ENCODE measurements at regions not wholly inside any gene's neighbourhood (a gene's known extent, or its start where the extent isn't known, plus 50 kb on each side); places are given as distances from the start of the nearest gene placed in this dataset.
"Not testable (repeated sequence)": the region's sequence is repeated elsewhere in the genome, so short reads cannot be mapped to it uniquely, and the experiment has no call there.

- not testable (repeated sequence) for H3K36me3 ChIP-seq (ENCODE audit: control insufficient read depth, insufficient read depth, low read length); H3K4me3 ChIP-seq (ENCODE audit: insufficient read depth, low read depth, low read length, poor library complexity, severe bottlenecking); DNase-seq; H3K9me3 ChIP-seq (ENCODE audit: control insufficient read depth, low read length); H3K27me3 ChIP-seq (replicated peaks; ENCODE audit: control insufficient read depth, insufficient read depth, low read length, poor library complexity, severe bottlenecking); H3K27ac ChIP-seq (ENCODE audit: insufficient read depth, low read length, poor library complexity, severe bottlenecking); H3K4me1 ChIP-seq (ENCODE audit: control insufficient read depth, insufficient read depth, low read length, poor library complexity, severe bottlenecking)
Observed at GRCh38 chr16:88201611-88202010, 181.1 kb upstream of the ZNF469 start.

DNA sequence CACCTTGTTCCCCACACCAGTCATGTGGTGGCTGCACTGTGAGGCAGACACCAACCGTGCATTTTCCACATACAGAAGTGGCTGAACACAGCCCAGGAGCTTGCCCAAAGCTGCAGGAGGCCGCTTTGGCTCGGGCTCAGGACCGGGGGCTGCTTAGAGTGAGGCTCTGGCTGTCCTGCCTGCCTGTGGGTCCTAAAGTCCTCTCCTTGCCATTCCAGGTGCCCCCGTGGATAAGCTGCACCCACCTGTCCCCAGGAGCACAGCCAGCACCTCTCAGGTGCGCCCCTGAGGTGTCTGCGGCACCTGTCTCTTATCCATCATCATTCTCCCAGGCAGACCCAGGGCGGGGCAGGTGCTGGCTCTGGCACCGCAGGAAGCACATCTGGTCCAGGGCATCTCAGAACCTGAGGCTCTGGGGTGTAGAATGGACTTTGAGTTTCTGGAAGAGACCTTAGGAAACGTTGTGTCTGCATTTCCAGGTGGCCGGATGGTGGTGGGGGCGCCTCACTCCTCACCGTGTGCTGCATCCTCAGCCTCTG is 180.5 kb upstream of the ZNF469 start:
- DNase-seq = no peak
- H3K4me3 ChIP-seq (ENCODE audit: insufficient read depth, low read depth, low read length, poor library complexity, severe bottlenecking) = no peak overlapping the region
- H3K27me3 ChIP-seq (replicated peaks; ENCODE audit: control insufficient read depth, insufficient read depth, low read length, poor library complexity, severe bottlenecking) = no peaks in the 10 kb centered on the region
- no peaks in the 10 kb centered on the region for H3K36me3 ChIP-seq (ENCODE audit: control insufficient read depth, insufficient read depth, low read length)
- no peak overlapping the region for H3K27ac ChIP-seq (ENCODE audit: insufficient read depth, low read length, poor library complexity, severe bottlenecking)
- no peaks in the 10 kb centered on the region for H3K4me1 ChIP-seq (ENCODE audit: control insufficient read depth, insufficient read depth, low read length, poor library complexity, severe bottlenecking)
- H3K9me3 ChIP-seq (ENCODE audit: control insufficient read depth, low read length) = no peaks in the 10 kb centered on the region

GRCh38 chr16:88202856-88203681 is 179.7 kb upstream of the ZNF469 start:
- not testable (repeated sequence) for H3K9me3 ChIP-seq (ENCODE audit: control insufficient read depth, low read length)

GRCh38 chr16:88204131-88205110 is 178.3 kb upstream of the ZNF469 start:
- not testable (repeated sequence) for H3K27me3 ChIP-seq (replicated peaks; ENCODE audit: control insufficient read depth, insufficient read depth, low read length, poor library complexity, severe bottlenecking); H3K9me3 ChIP-seq (ENCODE audit: control insufficient read depth, low read length); H3K4me1 ChIP-seq (ENCODE audit: control insufficient read depth, insufficient read depth, low read length, poor library complexity, severe bottlenecking); DNase-seq; H3K4me3 ChIP-seq (ENCODE audit: insufficient read depth, low read depth, low read length, poor library complexity, severe bottlenecking); H3K36me3 ChIP-seq (ENCODE audit: control insufficient read depth, insufficient read depth, low read length); H3K27ac ChIP-seq (ENCODE audit: insufficient read depth, low read length, poor library complexity, severe bottlenecking)

More at GRCh38 chr16:88202856-88203681, 179.7 kb upstream of the ZNF469 start:
- not testable (repeated sequence) for DNase-seq; H3K4me3 ChIP-seq (ENCODE audit: insufficient read depth, low read depth, low read length, poor library complexity, severe bottlenecking); H3K27me3 ChIP-seq (replicated peaks; ENCODE audit: control insufficient read depth, insufficient read depth, low read length, poor library complexity, severe bottlenecking); H3K27ac ChIP-seq (ENCODE audit: insufficient read depth, low read length, poor library complexity, severe bottlenecking); H3K4me1 ChIP-seq (ENCODE audit: control insufficient read depth, insufficient read depth, low read length, poor library complexity, severe bottlenecking); H3K36me3 ChIP-seq (ENCODE audit: control insufficient read depth, insufficient read depth, low read length)

DNA sequence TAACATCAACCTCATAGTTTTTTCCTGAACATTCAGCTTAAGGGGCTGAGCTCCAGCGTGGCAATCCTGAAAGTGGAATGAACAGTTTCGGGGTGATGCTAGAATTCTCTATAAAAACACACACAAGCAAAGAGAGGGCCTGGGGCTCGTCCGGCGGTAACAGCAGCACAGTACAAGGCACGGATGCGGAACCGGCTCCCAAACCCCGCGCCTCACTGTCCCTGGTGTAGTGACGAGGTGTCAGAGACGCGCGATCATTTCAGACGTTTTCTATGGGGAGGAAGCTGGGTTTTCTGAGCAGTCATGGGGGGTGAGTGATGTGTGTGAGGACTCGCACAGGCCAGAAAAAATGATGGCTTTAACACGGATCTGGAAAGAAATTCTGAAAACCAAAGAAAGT is 177.3 kb upstream of the ZNF469 start:
- DNase-seq; H3K36me3 ChIP-seq (ENCODE audit: control insufficient read depth, insufficient read depth, low read length); H3K27me3 ChIP-seq (replicated peaks; ENCODE audit: control insufficient read depth, insufficient read depth, low read length, poor library complexity, severe bottlenecking); H3K9me3 ChIP-seq (ENCODE audit: control insufficient read depth, low read length); H3K4me1 ChIP-seq (ENCODE audit: control insufficient read depth, insufficient read depth, low read length, poor library complexity, severe bottlenecking); H3K27ac ChIP-seq (ENCODE audit: insufficient read depth, low read length, poor library complexity, severe bottlenecking); H3K4me3 ChIP-seq (ENCODE audit: insufficient read depth, low read depth, low read length, poor library complexity, severe bottlenecking): not testable (repeated sequence)

DNA sequence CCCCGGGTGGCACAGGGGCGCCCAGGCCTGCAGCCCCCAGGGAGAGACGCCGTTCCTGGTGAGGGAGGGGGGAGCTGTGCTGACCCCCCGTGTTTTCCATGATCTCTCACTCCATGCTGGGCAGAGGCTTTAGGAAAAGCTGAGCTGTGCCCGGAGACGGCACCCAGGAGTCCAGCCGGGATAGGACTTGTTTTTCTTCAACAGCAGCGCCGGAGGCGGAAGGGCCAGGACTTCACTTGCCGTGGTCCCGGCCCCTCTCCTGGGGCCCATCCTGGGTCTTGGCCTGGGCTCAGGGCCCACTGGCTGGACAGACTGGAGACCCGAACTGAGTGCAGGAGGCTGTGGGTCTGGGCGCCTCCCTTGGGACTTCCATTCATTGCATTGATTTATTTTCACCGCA is 176.8 kb upstream of the ZNF469 start:
- H3K4me1 ChIP-seq (ENCODE audit: control insufficient read depth, insufficient read depth, low read length, poor library complexity, severe bottlenecking); H3K27ac ChIP-seq (ENCODE audit: insufficient read depth, low read length, poor library complexity, severe bottlenecking); H3K36me3 ChIP-seq (ENCODE audit: control insufficient read depth, insufficient read depth, low read length); DNase-seq; H3K4me3 ChIP-seq (ENCODE audit: insufficient read depth, low read depth, low read length, poor library complexity, severe bottlenecking); H3K9me3 ChIP-seq (ENCODE audit: control insufficient read depth, low read length); H3K27me3 ChIP-seq (replicated peaks; ENCODE audit: control insufficient read depth, insufficient read depth, low read length, poor library complexity, severe bottlenecking): not testable (repeated sequence)

DNA sequence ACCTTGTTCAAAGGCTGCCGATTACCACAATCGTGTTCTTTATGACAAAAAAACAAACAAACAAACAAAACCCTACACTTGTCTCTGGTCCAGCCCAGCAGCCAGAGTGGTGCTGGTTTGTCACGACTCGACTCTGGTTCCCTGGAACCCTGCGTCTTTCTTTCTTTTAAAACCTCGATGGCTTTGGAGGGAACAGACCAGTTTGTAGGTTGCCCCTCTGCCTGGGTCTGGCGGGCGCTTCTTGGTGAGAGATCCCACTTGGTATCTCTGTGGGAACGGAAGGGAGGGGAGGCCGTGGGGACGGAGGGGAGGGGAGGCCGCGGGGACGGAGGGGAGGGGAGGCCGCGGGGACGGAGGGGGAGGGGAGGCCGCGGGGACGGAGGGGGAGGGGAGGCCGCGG is 176.2 kb upstream of the ZNF469 start:
- not testable (repeated sequence) for H3K4me1 ChIP-seq (ENCODE audit: control insufficient read depth, insufficient read depth, low read length, poor library complexity, severe bottlenecking); H3K27me3 ChIP-seq (replicated peaks; ENCODE audit: control insufficient read depth, insufficient read depth, low read length, poor library complexity, severe bottlenecking); H3K27ac ChIP-seq (ENCODE audit: insufficient read depth, low read length, poor library complexity, severe bottlenecking); H3K9me3 ChIP-seq (ENCODE audit: control insufficient read depth, low read length); DNase-seq; H3K4me3 ChIP-seq (ENCODE audit: insufficient read depth, low read depth, low read length, poor library complexity, severe bottlenecking); H3K36me3 ChIP-seq (ENCODE audit: control insufficient read depth, insufficient read depth, low read length)

DNA sequence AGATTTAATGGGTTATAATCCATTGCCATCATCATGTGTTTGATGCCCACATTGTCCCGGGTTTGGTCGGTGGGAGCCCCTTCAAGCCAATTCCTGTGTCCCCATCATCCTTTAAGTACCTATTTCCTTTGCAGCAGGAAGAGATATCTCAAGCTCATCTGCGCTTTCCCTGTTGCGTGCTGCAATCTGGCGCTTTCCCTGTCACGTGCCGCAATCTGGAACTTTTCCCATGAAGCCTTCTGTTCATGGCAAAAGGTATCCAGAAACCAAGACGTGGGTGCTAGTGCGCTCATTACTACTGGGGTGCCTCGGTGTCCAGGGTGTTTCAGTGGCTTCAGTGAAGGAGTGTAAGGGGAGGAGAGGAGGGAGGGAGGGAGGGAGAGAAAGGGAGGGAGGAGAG is 174.6 kb upstream of the ZNF469 start:
- Histone ChIP-seq H3K36me3 (ENCODE audit: control insufficient read depth, insufficient read depth, low read length) (no peaks in the 10 kb centered on the region), H3K4me1 (ENCODE audit: control insufficient read depth, insufficient read depth, low read length, poor library complexity, severe bottlenecking) (no peaks in the 10 kb centered on the region), H3K27ac (ENCODE audit: insufficient read depth, low read length, poor library complexity, severe bottlenecking) (no peak overlapping the region), H3K27me3 (replicated peaks; ENCODE audit: control insufficient read depth, insufficient read depth, low read length, poor library complexity, severe bottlenecking) (no peaks in the 10 kb centered on the region), H3K9me3 (ENCODE audit: control insufficient read depth, low read length) (no peaks in the 10 kb centered on the region), H3K4me3 (ENCODE audit: insufficient read depth, low read depth, low read length, poor library complexity, severe bottlenecking) (no peak overlapping the region)
- DNase-seq = no peak

GRCh38 chr16:88208776-88209175 is 174.0 kb upstream of the ZNF469 start:
- not testable (repeated sequence) for H3K4me1 ChIP-seq (ENCODE audit: control insufficient read depth, insufficient read depth, low read length, poor library complexity, severe bottlenecking); H3K4me3 ChIP-seq (ENCODE audit: insufficient read depth, low read depth, low read length, poor library complexity, severe bottlenecking); H3K27me3 ChIP-seq (replicated peaks; ENCODE audit: control insufficient read depth, insufficient read depth, low read length, poor library complexity, severe bottlenecking); H3K36me3 ChIP-seq (ENCODE audit: control insufficient read depth, insufficient read depth, low read length); DNase-seq; H3K9me3 ChIP-seq (ENCODE audit: control insufficient read depth, low read length); H3K27ac ChIP-seq (ENCODE audit: insufficient read depth, low read length, poor library complexity, severe bottlenecking)

DNA sequence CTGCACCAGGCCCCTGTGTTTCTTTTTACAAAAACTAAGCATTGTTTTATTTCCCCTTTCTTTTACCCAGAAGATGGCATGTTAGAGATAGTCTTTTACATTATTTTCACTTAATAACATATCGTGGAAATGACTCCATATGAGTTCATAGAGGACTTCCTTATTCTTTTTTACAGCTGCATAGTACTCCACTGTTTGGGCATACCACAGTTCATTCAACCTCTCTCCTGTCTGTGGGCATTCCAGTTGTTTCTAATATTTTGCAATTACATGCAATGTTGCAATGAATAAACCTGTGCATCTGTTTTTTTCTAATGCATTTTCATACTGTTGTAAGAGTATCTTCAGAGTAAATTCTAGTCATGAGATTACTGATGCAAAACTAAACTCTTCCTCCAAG is 173.2 kb upstream of the ZNF469 start:
- not testable (repeated sequence) for H3K4me1 ChIP-seq (ENCODE audit: control insufficient read depth, insufficient read depth, low read length, poor library complexity, severe bottlenecking); H3K4me3 ChIP-seq (ENCODE audit: insufficient read depth, low read depth, low read length, poor library complexity, severe bottlenecking); H3K27me3 ChIP-seq (replicated peaks; ENCODE audit: control insufficient read depth, insufficient read depth, low read length, poor library complexity, severe bottlenecking); DNase-seq; H3K9me3 ChIP-seq (ENCODE audit: control insufficient read depth, low read length); H3K36me3 ChIP-seq (ENCODE audit: control insufficient read depth, insufficient read depth, low read length); H3K27ac ChIP-seq (ENCODE audit: insufficient read depth, low read length, poor library complexity, severe bottlenecking)
